ENCODE measurements at regions not wholly inside any gene's neighbourhood (a gene's known extent, or its start where the extent isn't known, plus 50 kb on each side); places are given as distances from the start of the nearest gene placed in this dataset.

DNA sequence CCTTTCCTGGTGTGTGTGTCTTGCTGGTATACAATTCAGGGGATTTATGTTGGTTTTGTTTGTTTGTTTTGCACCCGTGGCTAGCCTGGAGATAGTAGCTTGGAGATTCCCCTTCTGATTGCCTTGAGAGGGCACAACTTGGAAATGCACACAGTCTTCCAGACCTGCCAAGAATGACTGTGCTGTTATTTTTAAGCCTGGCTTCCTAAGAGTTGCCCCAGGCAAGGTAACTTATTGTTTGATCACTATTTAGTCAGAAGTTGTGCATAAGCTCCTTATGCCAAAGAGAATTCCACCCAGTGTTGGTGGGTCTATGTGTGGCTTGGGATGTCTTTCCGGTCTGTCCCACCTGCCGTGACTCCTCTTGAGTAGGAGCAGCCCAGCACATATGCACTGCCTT lies 421.9 kb upstream of the KCNN2 start:
- TF ChIP-seq, protein P1, sequence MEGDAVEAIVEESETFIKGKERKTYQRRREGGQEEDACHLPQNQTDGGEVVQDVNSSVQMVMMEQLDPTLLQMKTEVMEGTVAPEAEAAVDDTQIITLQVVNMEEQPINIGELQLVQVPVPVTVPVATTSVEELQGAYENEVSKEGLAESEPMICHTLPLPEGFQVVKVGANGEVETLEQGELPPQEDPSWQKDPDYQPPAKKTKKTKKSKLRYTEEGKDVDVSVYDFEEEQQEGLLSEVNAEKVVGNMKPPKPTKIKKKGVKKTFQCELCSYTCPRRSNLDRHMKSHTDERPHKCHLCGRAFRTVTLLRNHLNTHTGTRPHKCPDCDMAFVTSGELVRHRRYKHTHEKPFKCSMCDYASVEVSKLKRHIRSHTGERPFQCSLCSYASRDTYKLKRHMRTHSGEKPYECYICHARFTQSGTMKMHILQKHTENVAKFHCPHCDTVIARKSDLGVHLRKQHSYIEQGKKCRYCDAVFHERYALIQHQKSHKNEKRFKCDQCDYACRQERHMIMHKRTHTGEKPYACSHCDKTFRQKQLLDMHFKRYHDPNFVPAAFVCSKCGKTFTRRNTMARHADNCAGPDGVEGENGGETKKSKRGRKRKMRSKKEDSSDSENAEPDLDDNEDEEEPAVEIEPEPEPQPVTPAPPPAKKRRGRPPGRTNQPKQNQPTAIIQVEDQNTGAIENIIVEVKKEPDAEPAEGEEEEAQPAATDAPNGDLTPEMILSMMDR (IDR thresholded peaks at IDR 0.05; ENCODE audit: insufficient read depth, low read depth, low read length), result no peak
- H3K4me3 ChIP-seq (ENCODE audit: low read depth, low read length), result no peak overlapping the region
- ChIA-PET POLR2A (no interaction called here), CTCF (no interaction called here)
- no peaks in the 10 kb centered on the region for H3K27me3 ChIP-seq (ENCODE audit: control insufficient read depth, insufficient read depth, low read length)
- no peaks in the 10 kb centered on the region for H3K36me3 ChIP-seq (ENCODE audit: control insufficient read depth, insufficient read depth, low read length)
- no peak for DNase-seq (ENCODE audit: low read depth)

- no peaks in the 10 kb centered on the region for H3K27me3 ChIP-seq (ENCODE audit: control insufficient read depth, insufficient read depth, low read length)
- TF ChIP-seq, protein P1 (IDR thresholded peaks at IDR 0.05; ENCODE audit: insufficient read depth, low read depth, low read length), result no peak
- DNase-seq (ENCODE audit: low read depth), result no peak
- ChIA-PET POLR2A (no interaction called here), CTCF (no interaction called here)
- H3K36me3 ChIP-seq (ENCODE audit: control insufficient read depth, insufficient read depth, low read length), result no peaks in the 10 kb centered on the region
- H3K4me3 ChIP-seq (ENCODE audit: low read depth, low read length), result no peak overlapping the region
Observed at GRCh38 chr5:113950186-113950585, 411.7 kb upstream of the KCNN2 start.

- TF ChIP-seq, protein P1 (IDR thresholded peaks at IDR 0.05; ENCODE audit: insufficient read depth, low read depth, low read length), result no peak
- CTCF ChIA-PET, result interaction anchor here (1.0 kb wide), 1 partner anchor 12 kb away, joined by 3 read pairs; no protein-coding TSS in a partner anchor
- POLR2A ChIA-PET, result no interaction called here
- H3K36me3 ChIP-seq (ENCODE audit: control insufficient read depth, insufficient read depth, low read length), result no peaks in the 10 kb centered on the region
- no peak overlapping the region for H3K4me3 ChIP-seq (ENCODE audit: low read depth, low read length)
- H3K27me3 ChIP-seq (ENCODE audit: control insufficient read depth, insufficient read depth, low read length), result no peaks in the 10 kb centered on the region
- no peak for DNase-seq (ENCODE audit: low read depth)
Observed at GRCh38 chr5:113965225-113965624, 396.6 kb upstream of the KCNN2 start.

DNA sequence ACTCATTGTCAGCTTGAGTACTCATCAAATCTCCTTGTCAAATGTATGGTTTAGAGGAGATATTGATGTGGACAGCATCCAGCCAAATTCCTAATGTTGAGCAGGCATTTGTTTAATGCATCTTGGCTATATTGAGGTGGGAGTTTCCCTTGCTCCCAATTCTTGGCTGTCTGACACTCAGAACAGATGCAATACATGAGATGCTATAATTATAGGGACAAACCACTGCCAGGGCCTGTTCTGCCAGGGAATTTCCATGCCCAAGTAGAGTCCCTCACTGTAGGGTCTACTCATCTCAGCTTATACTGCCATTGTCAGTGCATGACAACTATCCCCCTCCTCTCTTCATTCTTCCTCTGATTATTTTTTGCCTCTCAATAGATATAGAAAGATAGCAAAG lies 392.0 kb upstream of the KCNN2 start:
- H3K4me3 ChIP-seq (ENCODE audit: low read depth, low read length), result no peak overlapping the region
- no peaks in the 10 kb centered on the region for H3K27me3 ChIP-seq (ENCODE audit: control insufficient read depth, insufficient read depth, low read length)
- no peaks in the 10 kb centered on the region for H3K36me3 ChIP-seq (ENCODE audit: control insufficient read depth, insufficient read depth, low read length)
- ChIA-PET POLR2A (no interaction called here), CTCF (no interaction called here)
- TF ChIP-seq, protein P1 (IDR thresholded peaks at IDR 0.05; ENCODE audit: insufficient read depth, low read depth, low read length), result no peak
- no peak for DNase-seq (ENCODE audit: low read depth)

- Histone ChIP-seq H3K4me3 (ENCODE audit: low read depth, low read length) (no peak overlapping the region), H3K27me3 (ENCODE audit: control insufficient read depth, insufficient read depth, low read length) (no peaks in the 10 kb centered on the region), H3K36me3 (ENCODE audit: control insufficient read depth, insufficient read depth, low read length) (no peaks in the 10 kb centered on the region)
- CTCF ChIA-PET, result no interaction called here
- POLR2A ChIA-PET, result no interaction called here
- TF ChIP-seq, protein P1 (IDR thresholded peaks at IDR 0.05; ENCODE audit: insufficient read depth, low read depth, low read length), result no peak
- no peak for DNase-seq (ENCODE audit: low read depth)
Observed at GRCh38 chr5:113971454-113971853, 390.4 kb upstream of the KCNN2 start.

Data from BJ (cell line).